Activated T-cell treated with anti-CD3 and anti-CD28 coated beads, Interleukin-2, amount 50 U/mL, for 48 hours (primary cell): ENCODE measurements at regions not wholly inside any gene's neighbourhood (a gene's known extent, or its start where the extent isn't known, plus 50 kb on each side); places are given as distances from the start of the nearest gene placed in this dataset.

Experiments used
- DNase-seq, 2 experiments: peaks; one replicate each; pipeline ENCODE4 v3.0.0-alpha.2; 2020

GRCh38 chr2:19846567-19846966 lies 55.2 kb downstream of the TTC32 start:
- DNase-seq: no peak

- no peak for DNase-seq
Measured at GRCh38 chr2:19846030-19846429, 55.8 kb downstream of the TTC32 start.

DNA sequence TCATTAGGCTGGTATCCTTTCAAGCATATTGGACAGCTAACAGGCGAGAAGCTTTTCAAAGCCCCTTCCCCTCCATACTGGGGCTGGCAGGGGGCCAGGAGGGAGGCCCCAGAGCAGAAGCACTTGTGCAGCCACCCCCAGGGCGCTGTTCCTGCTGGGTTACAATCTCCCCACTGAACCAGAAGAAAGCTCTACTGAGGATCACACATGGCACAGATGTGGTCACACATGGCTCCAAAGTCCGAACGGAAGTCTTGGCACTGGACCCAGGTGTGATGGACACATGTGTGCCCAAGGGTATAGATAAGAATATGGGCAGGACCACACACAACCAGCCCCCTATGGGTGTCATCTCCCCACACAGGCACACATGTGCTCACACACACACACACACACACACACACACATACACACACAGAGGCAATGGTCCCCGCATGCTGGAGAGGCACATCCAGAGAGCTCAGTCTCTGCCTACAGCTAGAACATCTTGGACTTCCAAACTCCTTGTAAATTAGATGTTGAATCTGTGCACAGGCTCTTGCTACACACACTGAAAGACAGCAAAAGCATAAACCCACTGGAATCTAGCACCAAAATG lies 56.4 kb downstream of the TTC32 start:
- no peak for DNase-seq

DNA sequence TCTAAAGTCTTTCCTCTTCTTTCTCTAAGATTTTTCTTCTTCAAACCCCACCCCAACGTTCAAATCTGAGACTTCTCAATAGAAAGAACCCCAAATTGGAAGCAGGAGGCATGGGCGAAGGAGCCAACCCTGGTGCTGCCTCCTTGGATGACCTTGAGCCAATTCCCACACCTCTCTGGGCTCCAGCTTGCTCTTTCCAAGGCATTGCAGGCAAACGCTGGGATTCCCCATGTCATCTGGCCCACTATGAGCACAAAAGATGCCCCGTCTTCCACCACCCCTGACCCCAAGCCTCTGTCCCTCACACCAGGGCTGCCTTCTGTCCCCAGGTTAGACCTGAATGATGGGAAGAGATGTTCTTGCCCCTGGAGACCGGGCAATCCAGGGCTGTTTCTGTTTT lies 57.0 kb downstream of the TTC32 start:
- DNase-seq: no peak

- no peak for DNase-seq
Measured at GRCh38 chr2:19843992-19844515, 57.7 kb downstream of the TTC32 start.

DNA sequence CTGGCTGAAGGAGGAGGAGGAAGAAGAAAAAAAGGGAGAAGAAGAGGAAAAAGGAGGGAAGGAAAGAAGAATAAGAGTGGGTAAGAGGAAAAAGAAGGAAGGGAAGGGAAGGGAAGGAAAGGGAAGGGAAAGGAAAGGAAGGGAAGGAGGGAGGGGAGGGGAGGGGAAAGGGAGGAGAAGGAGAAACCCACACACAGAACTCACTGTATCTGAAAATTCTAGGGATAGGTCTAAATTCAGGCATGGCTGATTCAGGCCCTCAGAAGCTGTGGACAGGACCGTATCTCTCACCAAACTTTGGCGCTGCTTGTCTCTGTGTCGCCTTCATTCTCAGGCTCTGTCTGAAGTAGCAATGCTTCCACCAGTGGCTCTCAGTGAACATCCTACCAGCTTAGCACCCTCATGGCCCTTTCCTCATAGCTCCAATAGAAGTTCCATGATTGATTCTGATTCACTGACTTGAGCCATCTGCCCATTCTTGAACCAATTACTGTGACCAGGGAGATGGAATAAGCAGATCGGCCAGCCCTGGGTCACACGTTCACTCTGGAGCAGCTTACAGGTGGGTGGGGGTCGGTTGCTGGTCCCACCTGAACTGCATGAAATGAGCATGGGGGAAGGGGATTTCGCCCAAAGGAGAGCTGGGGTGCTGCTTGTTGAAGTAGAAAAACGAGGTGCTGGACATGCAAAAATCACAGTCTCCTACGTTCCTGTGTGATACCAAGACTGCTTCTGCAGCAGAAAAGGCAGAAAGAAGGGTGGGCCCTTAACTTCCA lies 59.7 kb downstream of the TTC32 start:
- DNase-seq: no peak

DNA sequence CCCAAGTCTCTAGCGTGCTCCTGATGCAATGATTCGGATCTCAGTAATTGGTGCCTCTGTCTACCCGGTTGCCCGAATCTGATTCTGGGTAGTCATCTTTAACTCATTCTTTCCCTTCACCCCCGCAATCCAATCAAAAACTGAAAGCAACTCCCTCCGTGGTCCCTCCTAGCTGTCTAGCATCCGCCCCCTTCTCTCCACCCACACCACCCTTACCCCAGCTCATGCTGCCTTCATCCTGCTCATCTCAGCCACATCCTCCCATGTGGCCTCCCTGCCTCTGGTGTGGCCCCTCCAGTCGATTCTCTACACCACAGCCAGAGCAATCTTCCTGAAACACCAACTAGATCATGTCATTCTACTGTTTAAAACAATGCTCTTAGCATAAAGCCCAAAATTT lies 62.3 kb downstream of the TTC32 start:
- no peak for DNase-seq

- no peak for DNase-seq
Measured at GRCh38 chr2:19838616-19839015, 63.2 kb downstream of the TTC32 start.

GRCh38 chr2:19837235-19837766 lies 64.5 kb downstream of the TTC32 start:
- DNase-seq: no peak

DNA sequence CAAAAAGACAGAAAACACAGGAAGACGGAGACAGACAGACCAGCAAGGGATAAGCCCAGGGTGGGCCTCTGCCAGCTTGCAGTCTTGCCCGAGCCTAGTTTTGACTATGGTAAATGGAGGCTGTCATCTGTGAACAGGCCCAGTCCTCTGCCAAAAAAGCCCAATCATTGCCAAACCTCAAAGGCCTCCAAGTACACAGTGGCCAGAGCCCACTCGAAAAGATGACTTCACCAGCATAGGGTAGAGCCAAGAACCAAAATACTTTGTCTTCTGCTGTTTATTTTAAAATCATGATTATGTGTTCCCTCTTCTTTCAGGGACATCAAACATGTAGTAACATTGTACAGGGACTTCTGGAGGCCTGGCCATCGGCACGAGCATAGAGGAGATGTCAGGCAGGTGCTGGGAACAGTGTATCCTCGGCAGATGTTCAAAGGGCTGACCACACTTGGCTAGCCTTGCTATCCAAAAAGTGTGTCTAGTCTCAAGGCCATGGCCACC lies 66.0 kb downstream of the TTC32 start:
- no peak for DNase-seq

- DNase-seq: no peak
Measured at GRCh38 chr2:19833978-19834377, 67.8 kb downstream of the TTC32 start.

GRCh38 chr2:19829672-19830071 lies 72.1 kb downstream of the TTC32 start:
- DNase-seq: no peak

GRCh38 chr2:19826874-19827273 lies 74.9 kb downstream of the TTC32 start:
- DNase-seq: no peak

DNA sequence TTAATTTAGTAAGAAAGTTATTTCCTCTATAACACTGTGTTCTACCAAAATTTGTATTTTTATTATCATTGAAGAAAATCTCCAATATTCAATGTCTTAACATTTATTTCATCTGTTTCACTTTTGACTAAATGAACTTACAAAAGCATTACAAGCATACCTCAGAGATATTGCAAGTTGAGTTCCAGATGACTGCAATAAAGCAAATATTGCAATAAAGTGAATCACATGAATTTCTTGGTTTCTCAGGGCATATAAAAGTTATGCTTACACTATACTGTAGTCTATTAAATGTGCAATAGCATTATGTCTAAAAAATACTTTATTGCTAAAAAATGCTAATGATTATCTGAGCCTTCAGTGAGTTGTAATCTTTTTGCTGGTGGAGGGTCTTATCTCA lies 78.3 kb downstream of the TTC32 start:
- no peak for DNase-seq

- no peak for DNase-seq
Measured at GRCh38 chr2:19819097-19820065, 82.4 kb downstream of the TTC32 start.

GRCh38 chr2:19818543-19818942 lies 83.2 kb downstream of the TTC32 start:
- no peak for DNase-seq

- DNase-seq: no peak
Measured at GRCh38 chr2:19818039-19818438, 83.7 kb downstream of the TTC32 start.

GRCh38 chr2:19815746-19816145 lies 86.0 kb downstream of the TTC32 start:
- DNase-seq: no peak

DNA sequence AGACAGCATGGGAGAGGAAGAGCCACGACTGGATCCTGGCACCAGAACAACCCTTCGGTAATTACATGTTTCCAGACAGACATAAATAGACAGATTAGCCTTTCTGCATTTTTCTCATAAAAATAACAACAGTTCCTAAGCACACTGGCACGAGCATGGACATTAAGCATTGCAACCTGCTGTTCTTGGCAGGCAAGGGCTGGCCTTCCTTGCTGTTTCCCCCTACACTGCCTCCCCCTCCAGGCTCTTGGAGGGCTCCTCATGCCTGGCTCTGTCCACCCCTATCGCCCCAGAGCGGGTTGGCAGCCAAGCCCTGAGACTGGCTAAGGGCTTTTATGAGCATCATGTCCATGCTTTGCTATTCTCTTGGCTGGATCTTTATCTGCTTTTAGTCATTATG lies 89.6 kb downstream of the TTC32 start:
- DNase-seq: no peak

- DNase-seq: no peak
Measured at GRCh38 chr2:19811186-19811585, 90.6 kb downstream of the TTC32 start.

GRCh38 chr2:19810637-19811036 lies 91.1 kb downstream of the TTC32 start:
- no peak for DNase-seq

DNA sequence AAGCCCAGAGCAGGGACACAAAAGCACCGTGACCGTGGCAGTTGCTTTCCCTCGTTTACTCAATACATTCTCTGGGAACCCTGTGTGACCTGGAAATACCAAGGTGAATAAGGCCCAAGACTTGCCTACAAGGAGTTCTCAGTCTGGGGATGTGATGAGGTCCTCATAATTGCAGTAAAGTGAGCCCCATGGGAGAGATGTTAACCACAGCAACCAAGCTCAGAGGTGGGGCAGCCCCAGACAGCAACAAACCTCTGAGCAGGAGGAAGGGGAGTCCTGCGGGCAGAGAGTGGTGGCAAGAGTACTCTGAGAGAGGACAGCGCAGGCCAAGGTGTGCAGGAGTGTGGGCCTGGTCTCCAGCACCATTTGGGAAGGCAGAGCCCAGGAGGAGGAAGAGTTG lies 91.6 kb downstream of the TTC32 start:
- DNase-seq: no peak

GRCh38 chr2:19809206-19809605 lies 92.6 kb downstream of the TTC32 start:
- DNase-seq: no peak
